GM20000 (cell line): ENCODE measurements at regions not wholly inside any gene's neighbourhood (a gene's known extent, or its start where the extent isn't known, plus 50 kb on each side); places are given as distances from the start of the nearest gene placed in this dataset.
A peak's percentile ranks its signal among the peaks of the same experiment; 100 is the strongest.

ENCODE experiments used
- DNase-seq: peaks from one replicate; pipeline ENCODE4 v3.0.0; 2012; ENCODE audit warnings: low spot score
- TF ChIP-seq, protein P1 (sequence below): IDR thresholded peaks from 2 replicates; pipeline ENCODE4 v1.5.1; 2012; ENCODE audit warnings: mild to moderate bottlenecking, control low read depth; ENCODE audit errors: extremely low read depth, missing control alignments

- no peak for DNase-seq
- TF ChIP-seq, protein P1, sequence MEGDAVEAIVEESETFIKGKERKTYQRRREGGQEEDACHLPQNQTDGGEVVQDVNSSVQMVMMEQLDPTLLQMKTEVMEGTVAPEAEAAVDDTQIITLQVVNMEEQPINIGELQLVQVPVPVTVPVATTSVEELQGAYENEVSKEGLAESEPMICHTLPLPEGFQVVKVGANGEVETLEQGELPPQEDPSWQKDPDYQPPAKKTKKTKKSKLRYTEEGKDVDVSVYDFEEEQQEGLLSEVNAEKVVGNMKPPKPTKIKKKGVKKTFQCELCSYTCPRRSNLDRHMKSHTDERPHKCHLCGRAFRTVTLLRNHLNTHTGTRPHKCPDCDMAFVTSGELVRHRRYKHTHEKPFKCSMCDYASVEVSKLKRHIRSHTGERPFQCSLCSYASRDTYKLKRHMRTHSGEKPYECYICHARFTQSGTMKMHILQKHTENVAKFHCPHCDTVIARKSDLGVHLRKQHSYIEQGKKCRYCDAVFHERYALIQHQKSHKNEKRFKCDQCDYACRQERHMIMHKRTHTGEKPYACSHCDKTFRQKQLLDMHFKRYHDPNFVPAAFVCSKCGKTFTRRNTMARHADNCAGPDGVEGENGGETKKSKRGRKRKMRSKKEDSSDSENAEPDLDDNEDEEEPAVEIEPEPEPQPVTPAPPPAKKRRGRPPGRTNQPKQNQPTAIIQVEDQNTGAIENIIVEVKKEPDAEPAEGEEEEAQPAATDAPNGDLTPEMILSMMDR: no peak
These were observed 305.5 kb upstream of the PKN2 start for GRCh38 chr1:88378560-88378959.

- DNase-seq: no peak
- TF ChIP-seq, protein P1: no peak
These were observed 289.1 kb upstream of the PKN2 start for GRCh38 chr1:88394958-88395357.

GRCh38 chr1:88398338-88398737, 285.7 kb upstream of the PKN2 start:
- DNase-seq: no peak
- TF ChIP-seq, protein P1: no peak

GRCh38 chr1:88399690-88400089, 284.4 kb upstream of the PKN2 start:
- TF ChIP-seq, protein P1: no peak
- DNase-seq: no peak

GRCh38 chr1:88401313-88401712, 282.8 kb upstream of the PKN2 start:
- TF ChIP-seq, protein P1: no peak

DNA sequence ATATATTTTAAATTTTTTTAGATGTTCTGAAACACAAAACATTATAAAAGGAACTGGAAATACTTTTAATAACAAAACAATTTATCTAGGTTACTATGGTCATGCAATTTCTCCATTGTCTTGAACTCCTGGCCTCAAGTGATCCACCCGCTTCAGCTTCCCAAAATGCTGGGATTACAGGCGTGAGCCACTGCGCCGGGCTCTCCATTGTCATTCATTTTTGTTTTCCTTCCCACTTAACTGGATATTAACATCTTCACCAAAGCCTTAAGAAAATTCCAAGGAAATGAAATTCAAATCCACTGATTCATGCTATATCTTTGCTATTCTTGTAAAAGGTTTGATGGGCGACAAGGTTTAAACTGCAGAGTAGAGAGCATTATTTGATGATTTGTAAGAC, 279.5 kb upstream of the PKN2 start:
- no peak for DNase-seq
- TF ChIP-seq, protein P1: no peak

More at GRCh38 chr1:88401313-88401712, 282.8 kb upstream of the PKN2 start:
- peak; percentile 48 for DNase-seq

DNA sequence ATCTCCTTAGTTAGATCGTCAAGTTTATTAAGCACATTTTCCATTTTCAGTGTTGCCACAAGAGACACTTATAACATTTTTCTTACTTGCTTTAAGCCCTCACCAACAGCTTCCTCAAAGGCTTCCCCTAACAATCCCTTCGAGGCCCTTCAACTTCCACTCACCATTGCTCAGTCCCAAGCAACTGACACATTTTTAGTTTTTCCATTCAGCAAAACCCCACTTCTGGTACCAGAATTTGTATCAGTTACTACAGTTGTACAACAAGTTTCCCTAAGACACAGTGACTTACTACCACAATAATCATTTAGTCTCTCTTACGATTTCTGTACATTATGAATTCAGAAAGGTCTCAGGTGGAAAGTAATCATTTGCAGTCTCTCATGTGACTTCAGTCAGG, 276.8 kb upstream of the PKN2 start:
- DNase-seq: no peak
- TF ChIP-seq, protein P1: no peak
